ENCODE measurements at regions not wholly inside any gene's neighbourhood (a gene's known extent, or its start where the extent isn't known, plus 50 kb on each side); places are given as distances from the start of the nearest gene placed in this dataset.

DNA sequence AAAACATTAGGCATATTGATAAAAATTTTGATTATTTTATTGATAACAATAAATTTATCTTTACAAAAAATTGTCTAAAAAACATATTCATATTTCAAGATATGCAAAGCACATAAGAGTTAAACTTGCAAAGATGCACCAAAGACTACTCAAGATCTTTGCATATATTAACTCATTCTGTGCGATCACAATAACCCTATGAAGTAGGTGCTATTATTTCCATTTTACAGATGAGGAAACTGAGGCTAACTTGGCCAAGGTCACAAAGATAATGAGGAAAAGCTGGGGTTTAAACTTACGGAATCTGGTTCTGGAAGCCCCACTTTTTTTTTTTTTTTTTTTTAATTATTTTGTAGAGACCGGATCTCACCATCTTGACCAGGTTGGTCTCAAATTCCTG lies 94.4 kb upstream of the SERTAD2 start:
- TF ChIP-seq, protein P1, sequence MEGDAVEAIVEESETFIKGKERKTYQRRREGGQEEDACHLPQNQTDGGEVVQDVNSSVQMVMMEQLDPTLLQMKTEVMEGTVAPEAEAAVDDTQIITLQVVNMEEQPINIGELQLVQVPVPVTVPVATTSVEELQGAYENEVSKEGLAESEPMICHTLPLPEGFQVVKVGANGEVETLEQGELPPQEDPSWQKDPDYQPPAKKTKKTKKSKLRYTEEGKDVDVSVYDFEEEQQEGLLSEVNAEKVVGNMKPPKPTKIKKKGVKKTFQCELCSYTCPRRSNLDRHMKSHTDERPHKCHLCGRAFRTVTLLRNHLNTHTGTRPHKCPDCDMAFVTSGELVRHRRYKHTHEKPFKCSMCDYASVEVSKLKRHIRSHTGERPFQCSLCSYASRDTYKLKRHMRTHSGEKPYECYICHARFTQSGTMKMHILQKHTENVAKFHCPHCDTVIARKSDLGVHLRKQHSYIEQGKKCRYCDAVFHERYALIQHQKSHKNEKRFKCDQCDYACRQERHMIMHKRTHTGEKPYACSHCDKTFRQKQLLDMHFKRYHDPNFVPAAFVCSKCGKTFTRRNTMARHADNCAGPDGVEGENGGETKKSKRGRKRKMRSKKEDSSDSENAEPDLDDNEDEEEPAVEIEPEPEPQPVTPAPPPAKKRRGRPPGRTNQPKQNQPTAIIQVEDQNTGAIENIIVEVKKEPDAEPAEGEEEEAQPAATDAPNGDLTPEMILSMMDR (IDR thresholded peaks at IDR 0.05), result no peak
- TF ChIP-seq POLR2A (IDR thresholded peaks at IDR 0.05), result no peak
